ENCODE measurements at regions not wholly inside any gene's neighbourhood (a gene's known extent, or its start where the extent isn't known, plus 50 kb on each side); places are given as distances from the start of the nearest gene placed in this dataset.

DNA sequence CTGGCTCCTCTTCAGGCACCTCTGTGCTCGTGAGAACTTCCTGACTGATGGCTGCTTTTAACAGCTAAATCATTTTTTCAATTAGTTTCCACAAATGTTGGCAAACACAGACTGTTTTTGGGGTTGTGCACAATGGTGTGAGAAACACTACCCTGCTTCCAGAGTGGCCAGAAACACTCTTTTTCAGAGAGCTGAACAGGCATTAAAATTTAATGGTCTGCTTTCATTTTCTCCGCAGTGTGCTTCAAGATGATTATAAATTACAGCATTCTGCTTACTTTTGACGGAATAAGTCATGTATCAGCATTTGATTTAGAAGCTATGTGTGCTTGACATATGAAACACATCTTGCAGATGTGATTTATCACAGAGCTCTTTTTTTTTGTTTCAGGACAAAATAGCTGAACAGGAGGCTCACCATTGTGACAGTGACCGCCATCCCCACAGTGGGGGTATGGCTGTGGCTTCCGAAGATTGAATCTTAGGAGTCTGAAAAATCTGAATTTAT, 454.5 kb upstream of the ZNF608 start:
- TF ChIP-seq CTCF (IDR thresholded peaks at IDR 0.05) (no peak), EP300 (IDR thresholded peaks at IDR 0.05) (no peak)

All from sigmoid colon (tissue), 4 donors.